OCI-M2 (cell line): ENCODE measurements at regions not wholly inside any gene's neighbourhood (a gene's known extent, or its start where the extent isn't known, plus 50 kb on each side); places are given as distances from the start of the nearest gene placed in this dataset.

Experiments
- DNase-seq: peaks from one replicate; lab custom pipeline; 2025; ENCODE audit not compliant: unreplicated experiment; lab: John Stamatoyannopoulos, UW

DNA sequence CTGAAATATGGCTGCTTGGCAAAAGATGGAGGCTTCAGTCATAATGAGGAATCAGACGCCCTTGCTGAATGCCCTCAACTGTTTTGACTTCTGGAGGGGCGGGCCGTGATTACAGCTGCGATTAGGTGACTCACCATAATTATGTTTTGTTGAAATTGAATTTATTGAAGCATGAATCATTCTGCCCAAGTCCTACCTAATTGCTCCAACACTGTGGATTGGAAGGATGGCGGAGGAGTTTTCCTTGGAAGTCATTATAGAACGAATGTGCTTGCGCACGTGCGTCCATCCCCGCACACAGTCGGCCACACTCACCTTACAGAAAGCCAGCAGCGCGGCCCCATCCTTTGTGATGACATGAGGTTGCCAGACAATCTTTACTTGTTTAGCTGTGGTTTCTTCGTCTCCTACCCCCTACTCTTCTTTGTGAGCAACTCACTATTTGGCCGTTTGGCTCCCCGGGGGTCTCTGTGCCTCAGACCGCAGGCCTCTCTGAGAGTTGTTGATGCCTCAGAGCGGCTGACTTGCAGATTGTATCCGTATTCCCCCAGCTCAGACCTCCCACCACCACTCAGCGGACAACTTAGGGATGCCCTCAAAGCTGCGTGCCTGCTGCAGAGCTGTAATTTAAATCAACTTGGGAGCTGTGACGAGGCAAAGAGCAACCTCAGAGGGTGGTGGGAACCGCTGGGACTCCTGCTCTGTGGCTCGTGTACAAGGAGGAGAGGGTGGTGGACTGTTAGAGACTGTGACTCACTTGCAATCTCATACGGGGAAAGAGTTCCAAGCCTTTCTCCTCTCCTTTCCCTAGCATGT lies 513.4 kb downstream of the TNS1 start:
- DNase-seq = no peak

DNA sequence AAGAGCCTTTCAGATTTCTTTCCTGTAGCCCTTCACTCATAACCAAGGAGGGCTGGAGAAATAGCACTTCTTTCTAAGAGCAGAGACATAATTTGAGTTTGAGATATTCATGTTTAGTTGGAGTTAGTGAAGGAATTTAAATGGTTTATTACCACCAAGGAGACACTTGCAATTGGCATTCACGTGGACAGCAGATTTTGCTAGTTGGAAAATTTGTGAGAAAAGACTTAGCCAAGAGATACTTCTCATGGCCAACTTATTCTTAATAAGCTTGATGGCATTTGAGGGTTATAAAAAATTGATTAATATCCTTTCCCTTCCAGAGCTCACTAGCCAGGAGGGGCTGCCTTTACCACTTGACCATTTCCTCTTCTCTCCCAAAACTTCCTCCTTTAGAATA lies 518.7 kb downstream of the TNS1 start:
- no peak for DNase-seq

DNA sequence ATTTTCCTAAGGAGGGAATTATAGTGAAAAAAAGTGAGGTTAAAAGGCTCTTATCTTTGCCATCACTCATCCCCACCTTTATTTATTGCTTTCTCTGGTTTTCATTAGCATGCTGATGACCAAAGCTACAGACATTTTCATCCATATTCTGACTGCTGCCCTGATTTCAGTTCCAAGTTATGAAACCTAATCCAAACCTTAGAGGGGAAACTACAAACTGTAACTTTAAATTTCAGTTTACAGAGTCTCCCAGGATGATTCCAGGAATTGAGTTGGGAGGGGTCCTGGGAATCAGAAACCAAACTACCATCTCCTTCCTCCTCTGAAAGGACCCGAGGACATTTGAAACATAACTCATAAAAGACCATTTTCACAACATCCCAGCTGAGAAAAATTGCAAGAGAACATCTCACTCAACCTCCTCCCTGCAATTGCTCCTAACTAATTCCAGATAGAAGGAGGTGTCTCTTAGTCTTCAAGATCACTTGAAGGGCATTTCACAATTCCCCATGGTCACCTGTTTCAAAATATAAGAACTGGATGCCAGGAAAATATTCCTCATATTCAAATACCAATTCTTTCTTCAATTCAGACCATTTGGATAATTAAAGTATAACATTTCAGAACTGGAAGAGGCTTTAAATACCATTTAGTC lies 520.6 kb downstream of the TNS1 start:
- DNase-seq = no peak

DNA sequence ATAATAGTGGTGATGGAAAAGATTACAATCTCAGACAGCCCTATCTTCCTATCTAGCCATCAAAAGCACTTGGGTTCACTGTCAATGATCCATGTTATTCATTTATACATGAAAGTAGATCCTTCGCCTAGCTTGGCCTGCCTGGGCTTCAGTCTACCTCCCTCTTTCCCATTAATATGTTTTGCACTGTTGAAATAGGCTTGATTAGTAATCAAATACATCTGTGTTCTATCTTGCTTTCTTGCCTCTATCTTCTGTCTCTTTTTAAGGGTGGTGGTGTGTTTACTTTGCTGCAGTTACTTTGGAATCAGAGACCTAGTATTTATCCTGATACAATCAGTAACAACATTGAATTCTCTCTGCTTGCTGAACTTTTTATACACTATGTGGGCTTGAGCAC lies 521.2 kb downstream of the TNS1 start:
- DNase-seq = no peak

DNA sequence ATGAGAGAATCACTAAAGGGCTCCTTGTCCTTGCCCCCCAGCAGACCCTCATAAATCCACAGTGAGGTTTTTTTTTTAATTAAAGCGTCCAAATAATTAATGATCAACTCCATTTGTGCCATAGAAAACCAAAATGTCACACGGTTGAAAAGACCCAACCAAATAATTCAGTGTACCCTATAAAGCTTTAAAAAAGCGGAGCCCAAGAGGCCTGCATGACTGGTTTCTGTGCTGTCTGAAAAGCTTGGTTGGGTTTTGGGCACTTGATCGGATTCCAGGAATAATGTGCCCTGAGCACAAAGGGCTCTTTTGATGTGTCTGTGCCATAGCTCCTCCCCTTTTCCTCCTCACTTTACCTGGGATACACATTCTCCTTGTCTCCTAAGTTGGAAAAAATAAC lies 523.2 kb downstream of the TNS1 start:
- DNase-seq = no peak

DNA sequence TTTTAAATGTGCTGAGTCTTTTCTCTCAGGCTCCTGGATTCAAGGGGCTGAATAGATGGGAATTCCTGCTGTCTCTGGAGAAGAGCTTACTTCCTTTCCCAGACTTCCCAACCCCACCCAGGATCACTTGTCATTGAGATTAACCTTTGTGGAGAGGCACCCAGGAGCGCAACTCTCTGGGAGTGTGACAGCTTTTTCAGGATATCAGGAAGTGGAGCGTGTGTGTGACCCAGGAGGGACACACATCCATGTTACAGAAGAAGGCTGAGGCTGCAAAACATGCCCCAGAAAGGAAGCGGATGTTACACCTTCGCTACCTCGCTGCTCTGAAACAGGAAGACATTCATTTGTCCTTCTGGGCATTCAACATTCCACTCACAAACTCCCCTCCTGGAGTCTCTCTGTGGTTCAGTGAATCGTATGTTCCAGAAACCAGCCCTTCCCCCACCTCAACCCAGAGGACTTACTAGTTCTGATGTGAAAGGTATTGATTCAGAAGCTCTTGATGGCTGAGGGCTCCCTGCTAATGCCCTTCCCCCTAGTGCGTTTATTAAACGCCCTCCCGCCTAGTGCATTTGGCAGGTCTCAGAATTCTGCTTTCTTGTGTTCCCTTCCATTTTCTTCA lies 523.9 kb downstream of the TNS1 start:
- no peak for DNase-seq

DNA sequence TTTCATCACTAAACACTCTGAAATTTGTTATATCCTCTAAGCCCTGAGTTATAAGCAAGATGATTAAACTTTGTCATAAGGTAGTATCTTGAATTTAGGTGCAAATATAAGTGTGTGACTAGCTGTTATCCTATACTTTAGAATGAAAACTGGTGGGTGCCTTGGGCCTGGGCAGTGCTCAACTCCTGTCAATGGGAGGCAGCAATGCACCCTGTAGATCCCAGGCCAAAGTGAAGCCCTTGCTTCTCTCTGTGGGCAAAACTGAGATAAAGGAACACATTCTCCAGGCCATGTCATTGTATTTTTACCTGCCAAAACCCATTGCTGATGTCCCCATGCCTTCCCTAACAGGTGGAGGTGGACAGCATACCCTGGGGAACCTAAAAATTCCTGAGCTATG lies 525.2 kb downstream of the TNS1 start:
- DNase-seq = no peak

DNA sequence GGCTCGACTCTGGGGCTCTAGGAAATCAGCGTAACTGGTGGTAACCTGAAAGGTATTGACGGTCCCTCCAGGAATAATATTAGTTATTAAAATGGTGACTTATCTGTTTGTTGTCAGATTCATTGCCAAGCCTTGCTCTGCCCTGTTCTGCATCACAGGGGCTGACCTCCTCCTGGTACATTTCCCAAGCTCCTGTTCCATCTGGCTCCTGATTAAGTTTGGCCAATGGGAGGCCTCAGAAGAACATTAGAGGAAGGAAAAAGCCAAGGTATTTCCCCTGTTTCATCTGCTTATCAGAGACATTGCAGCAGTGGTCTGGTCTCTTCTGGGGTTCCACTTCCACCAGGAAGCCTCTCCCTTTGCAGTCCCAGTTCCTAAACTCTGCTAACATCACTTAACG lies 527.0 kb downstream of the TNS1 start:
- DNase-seq = no peak

DNA sequence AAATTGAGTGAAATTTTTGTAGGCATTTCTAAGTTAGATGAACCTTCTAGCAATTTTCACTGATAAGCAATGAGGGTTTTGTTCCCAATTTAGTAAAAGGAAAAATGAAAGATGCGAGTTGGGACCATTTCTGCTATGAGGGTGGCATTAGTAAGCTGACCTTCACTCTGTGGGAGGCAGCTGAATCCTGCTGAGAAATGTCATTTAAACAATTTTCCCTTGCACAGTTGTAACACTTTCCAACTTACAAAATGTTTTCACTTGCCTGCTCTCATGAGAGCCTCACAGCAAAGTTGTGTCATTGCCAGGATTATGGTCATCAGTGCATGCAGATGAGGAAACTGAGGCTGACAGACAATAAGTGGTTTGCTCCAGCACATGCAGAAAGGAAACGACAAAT lies 527.7 kb downstream of the TNS1 start:
- no peak for DNase-seq

DNA sequence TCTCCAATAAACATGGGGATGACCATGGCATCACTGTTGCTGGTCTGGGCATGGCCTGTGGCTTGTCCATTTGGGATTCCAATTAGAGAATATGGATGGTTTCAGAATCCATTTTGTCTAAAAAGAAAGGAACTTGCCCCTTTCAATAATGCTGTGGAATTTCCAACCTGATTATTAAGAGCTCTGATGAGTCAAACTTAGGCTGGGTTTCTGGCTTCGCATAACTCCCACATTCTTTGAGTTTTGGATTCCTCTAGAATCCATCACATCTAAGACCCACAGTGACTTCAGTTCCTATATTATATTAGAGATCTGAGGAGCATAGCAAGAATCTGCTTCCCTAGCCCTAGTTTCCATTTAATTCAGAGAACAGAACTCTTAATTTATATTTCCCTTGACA lies 531.5 kb downstream of the TNS1 start:
- no peak for DNase-seq

DNA sequence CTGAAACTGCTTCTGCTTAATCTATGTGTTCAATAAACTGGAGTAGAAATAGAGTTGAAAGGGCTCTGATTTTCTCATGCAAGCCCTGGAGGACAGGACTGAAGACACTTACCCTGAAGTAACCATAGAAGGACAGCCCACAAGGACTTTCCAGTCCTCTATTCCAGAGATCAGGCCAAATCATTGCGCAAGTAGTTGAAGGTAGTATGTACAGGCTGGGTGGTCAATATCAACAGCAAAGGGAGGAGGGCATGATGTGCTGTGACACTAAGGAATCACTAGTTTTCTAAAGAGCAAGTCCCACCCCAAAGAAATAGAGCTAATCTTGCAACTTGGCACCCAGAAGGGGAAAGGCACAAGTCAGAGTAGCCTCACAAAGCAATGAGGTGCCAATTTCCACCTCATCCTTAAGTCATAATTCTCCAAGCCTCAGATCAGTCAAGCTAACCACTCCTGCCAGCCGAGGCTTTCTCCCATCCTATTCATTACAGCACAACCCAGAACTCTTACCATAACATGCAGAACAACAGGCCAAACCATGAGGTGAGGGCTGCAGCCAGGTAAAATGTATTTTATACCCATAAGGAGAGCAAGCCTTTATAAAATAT lies 533.5 kb downstream of the TNS1 start:
- DNase-seq = no peak

DNA sequence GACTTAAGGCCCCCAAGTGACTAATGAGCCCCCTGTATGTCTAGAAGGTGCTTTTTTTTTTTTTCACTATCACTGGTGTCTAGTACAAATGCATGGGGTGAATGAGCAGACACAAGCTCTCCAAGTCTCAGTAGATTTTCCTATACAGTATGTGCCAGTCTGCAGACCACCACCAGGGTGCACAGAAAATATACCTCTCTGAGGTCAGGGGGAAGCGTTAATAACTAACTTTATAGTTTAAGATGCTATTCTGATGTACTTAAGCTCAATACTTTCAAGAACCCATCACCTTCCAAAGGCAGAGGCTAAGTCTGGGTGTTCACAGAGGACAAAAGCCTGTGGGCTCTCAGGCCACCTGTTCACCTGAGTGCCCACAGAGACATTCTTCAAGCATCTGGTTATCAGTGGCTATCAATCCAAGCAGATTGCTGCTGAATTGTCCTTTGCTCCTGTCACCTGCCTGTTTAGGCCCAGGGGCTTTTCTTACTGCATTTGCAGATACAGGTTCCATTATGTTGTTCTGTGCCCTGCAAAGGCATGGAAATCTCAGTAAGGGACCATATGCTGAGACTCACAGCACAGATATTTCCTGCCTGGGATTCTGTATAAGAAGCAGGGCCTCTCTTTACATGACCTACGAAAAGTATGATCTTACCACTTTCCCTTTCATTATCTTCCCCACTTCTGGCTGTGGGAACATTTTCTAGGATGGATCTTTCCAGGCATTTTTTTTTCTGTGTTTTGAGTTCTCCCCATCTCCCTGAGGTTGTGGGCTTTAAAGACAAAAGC lies 534.6 kb downstream of the TNS1 start:
- DNase-seq = no peak

DNA sequence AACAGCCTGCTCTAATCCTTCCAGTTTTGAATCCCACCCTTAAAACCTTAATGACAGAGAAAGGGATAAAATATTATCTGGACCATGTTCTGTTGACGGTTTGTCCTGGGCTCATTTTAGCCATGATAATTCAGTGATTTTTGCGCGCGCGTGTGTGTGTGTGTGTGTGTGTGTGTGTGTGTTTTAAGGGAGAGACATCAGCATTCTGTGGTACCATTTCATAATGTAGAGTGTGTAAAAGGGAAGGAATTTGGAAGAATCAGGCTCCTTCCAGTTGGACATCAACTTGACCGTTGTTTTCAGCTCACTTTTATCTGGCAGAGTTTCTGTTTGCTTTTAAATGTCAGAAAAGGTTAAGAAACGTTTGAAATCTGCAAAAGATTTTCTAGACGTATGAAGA lies 535.5 kb downstream of the TNS1 start:
- no peak for DNase-seq

DNA sequence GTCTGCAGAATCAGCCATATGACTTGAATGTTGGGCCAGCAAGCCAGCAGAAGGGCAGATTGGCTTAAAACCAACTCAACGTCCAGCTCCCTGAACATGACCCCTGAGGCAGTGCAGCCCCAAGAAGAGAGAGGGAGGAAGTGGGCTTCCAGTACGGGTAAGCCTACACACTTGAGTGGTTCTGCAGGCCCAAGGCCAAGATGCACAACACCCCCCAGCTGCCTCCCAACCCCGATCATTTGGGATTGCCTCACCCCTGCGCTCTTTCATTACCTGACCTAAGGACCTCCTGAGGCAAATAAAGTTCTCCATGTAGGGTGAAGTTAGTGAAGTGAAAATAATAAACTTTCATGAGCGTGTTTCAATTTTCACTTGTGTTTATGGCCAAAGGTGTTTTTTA lies 536.0 kb downstream of the TNS1 start:
- no peak for DNase-seq

DNA sequence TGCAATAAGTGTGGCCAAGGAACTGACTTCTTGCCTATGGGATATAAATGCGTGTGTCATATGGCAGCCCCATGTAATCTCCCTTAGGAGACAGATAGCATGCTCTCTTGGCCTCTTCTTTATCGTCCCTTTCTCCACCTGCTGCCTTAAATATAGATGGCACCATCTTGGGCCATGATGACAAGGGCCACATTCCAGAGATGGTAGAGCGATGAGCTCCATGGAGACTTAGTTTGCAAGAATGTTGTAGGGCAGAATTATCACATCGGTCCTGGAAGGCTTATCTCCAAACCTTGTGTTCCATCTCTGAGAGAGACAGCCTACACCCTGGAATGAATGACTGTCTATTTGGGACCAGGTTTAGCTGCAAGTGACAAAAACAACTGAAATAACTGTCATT lies 536.7 kb downstream of the TNS1 start:
- DNase-seq = no peak

DNA sequence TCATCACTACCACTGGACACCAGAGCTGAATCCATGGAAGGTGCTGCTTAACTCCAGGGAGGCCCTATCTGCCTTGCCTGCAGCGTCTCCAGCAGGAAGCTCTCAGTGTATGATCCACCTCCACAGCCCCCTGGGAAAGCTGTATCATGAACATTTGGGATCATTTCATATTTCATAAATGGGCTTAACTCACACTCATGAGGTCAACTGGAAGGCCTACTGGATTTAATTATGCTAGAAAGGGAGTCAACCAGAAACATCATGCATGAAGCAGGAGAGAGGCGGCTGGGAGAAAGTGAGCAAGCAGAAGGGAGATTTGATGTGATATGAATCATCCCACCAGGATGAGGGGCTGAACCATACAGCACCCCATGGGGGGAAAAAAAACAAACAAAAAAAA lies 537.7 kb downstream of the TNS1 start:
- no peak for DNase-seq

DNA sequence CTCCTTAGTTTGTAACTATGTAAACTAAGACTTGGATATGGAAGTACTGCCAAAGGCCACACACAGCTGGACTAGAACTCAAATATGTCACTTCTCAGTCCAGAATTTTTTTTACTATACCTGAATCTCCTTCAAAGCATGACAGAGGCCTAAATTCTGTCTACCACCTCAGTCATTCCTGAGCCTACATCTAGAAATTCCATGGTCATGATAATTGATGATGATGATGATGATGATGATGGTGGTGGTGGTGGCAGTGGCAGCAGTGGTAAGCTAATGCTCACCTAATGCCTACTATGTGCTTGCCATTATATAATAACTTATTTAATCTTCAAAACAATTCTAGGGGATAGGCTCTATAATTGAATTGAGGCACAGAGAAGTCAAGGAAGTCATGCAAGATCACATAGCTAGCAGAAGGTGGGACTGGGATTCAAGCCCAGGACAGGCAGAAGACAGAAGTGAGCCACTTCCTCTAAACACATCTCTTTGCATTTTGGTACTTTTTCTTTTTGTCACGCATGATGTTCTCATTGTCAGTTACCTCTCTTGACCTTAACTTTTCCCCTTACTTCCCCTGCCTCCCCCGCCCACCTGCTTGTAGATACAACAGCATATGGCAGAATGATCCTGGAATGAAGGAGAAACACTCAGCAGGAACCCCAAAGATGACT lies 539.3 kb downstream of the TNS1 start:
- no peak for DNase-seq

DNA sequence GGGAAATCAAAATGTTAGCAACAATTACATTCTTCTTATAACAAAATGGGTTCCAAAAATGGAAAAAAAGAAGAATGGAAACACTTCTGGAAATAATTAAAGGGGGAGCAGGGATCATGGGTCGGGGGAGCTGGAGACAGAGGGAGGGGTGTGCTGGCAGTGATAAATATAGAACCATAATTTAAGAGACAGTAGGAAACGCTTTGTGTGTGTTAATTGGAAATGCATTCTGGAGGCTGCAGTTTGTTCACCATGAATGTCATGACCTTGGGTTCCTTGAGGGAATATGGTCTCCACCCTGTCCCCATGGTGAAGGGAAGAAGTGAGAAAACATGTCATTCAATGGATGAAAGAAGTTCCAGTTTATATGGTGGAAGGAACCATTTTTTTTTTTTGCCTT lies 540.7 kb downstream of the TNS1 start:
- DNase-seq = no peak

DNA sequence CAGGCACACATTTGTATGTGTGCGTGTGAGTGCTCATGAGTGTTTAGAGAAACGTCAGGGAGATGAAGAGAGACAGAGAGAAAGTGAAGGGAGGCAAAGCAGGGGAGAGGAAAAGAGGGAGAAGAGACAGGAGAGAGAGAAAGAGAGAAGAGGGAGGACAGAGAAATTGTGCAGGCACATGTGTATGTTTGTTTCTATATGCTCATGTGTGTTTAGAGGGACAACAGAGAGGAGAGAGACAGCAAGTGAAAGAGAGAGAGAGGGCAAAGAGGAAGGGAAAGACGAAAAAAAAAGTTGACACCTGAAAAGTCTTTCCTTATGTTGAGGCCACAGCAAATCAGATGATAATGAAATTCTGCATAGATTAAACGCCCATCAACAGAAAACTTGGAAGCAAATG lies 541.1 kb downstream of the TNS1 start:
- no peak for DNase-seq

DNA sequence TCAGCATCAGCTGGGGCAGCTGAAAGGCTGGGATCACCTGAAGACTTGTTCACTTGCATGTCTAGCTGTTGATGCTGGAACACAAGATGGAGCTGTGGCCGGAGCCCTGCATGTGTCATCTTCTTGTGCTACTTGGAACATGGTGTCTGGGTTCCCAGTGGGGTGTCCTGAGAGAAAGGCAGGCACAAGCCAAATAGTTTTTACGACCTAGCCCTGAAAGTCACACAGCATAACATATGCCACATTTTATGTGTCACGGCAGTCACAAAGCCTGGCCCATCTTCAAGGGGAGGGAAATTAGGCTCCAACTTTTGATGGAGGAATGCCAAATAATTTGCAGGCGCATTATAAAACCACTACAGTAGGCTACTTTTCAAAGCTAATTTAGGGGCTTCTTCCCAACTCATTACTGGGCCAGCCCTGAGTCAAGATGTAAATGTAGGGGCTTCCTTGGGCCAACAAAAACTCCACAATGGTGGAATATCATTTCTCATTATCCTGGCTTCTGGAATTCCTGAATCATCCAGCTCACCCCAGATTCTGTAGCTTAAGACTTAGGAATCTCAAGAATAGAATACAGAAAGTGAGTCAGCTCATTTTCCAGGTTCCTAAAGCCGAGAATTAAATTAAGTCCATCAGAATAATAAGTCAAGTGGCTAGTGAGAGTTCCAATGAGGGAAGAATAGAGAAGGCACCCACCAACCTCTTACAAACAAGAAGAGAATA lies 543.0 kb downstream of the TNS1 start:
- no peak for DNase-seq
